Esophagus squamous epithelium (tissue), 5 donors: ENCODE measurements at regions not wholly inside any gene's neighbourhood (a gene's known extent, or its start where the extent isn't known, plus 50 kb on each side); places are given as distances from the start of the nearest gene placed in this dataset.

ENCODE experiments used
- DNase-seq: peaks from one replicate; lab custom pipeline; 2025; lab: John Stamatoyannopoulos, UW
- H3K27ac ChIP-seq, 4 donors: fragments of 200-600 bp; sonication (generic); one replicate each; pipeline ENCODE4 v1.5.1; 2016 to 2019; ENCODE audit warnings: mild to moderate bottlenecking in 1 of 4
- H3K27me3 ChIP-seq, 4 donors: fragments of 200-600 bp; sonication (generic); 1 replicate in 3 of 4; 2 replicates in 1 of 4; pipeline versions ENCODE4 v1.5.1 to v1.6.0; 2017 to 2021; ENCODE audit warnings: antibody characterized with exemption in 1 of 4
- H3K36me3 ChIP-seq, 3 donors: fragments of 200-600 bp; sonication (generic); one replicate each; pipeline ENCODE4 v1.5.1; 2016 to 2019
- H3K4me1 ChIP-seq, 3 donors: fragments of 200-600 bp; sonication (generic); one replicate each; pipeline ENCODE4 v1.5.1; 2017 to 2019
- H3K4me3 ChIP-seq, 4 donors: fragments of 200-600 bp; sonication (generic); 1 replicate in 3 of 4; 2 replicates in 1 of 4; pipeline ENCODE4 v1.5.1; 2016 to 2019; ENCODE audit warnings: mild to moderate bottlenecking in 2 of 4, moderate library complexity in 1 of 4
- H3K9me3 ChIP-seq, 3 donors: fragments of 200-600 bp; sonication (generic); one replicate each; pipeline ENCODE4 v1.5.1; 2016 to 2019
- CTCF ChIP-seq, 6 experiments: fragments of 450-650 bp in 4 of 6; fragments of 200-600 bp in 2 of 6; sonication (generic) in 2 of 6; IDR thresholded peaks; one replicate each; pipeline ENCODE4 v1.5.1; 2016 to 2019; ENCODE audit warnings: antibody characterized with exemption in 6 of 6, mild to moderate bottlenecking in 4 of 6, moderate library complexity in 4 of 6
- POLR2A ChIP-seq, 4 donors: fragments of 450-650 bp; IDR thresholded peaks; one replicate each; pipeline ENCODE4 v1.6.1; 2017; ENCODE audit warnings: antibody characterized with exemption in 4 of 4, mild to moderate bottlenecking in 4 of 4, moderate library complexity in 3 of 4
- WGBS, 2 donors: methylation state at CpG; one replicate each; pipeline ENCODE4 v1.1.5; 2018; 5-methylcytosine and 5-hydroxymethylcytosine counted together
- intact Hi-C: fragments of 100-400 bp; cut with DNase I; formaldehyde crosslinking; loops from one replicate; pipeline ENCODE4 v1.15.0; 2022
- donor health status: DM: yes; HTN: yes; CAD: no.

GRCh38 chr16:7160093-7160492, 172.6 kb upstream of the RBFOX1 start:
- Histone ChIP-seq H3K4me1 (no peaks in the 10 kb centered on the region), H3K27ac (no peak overlapping the region), H3K27me3 (no peaks in the 10 kb centered on the region), H3K4me3 (no peak overlapping the region), H3K9me3 (no peaks in the 10 kb centered on the region), H3K36me3 (no peaks in the 10 kb centered on the region)
- 59 to 65% methylated on average over 3 of the region's 3 CpGs for WGBS, 2 donors
- DNase-seq: no peak
- intact Hi-C loops: no loop called here
- TF ChIP-seq CTCF (IDR thresholded peaks at IDR 0.05) (no peak), POLR2A (IDR thresholded peaks at IDR 0.05) (no peak)

DNA sequence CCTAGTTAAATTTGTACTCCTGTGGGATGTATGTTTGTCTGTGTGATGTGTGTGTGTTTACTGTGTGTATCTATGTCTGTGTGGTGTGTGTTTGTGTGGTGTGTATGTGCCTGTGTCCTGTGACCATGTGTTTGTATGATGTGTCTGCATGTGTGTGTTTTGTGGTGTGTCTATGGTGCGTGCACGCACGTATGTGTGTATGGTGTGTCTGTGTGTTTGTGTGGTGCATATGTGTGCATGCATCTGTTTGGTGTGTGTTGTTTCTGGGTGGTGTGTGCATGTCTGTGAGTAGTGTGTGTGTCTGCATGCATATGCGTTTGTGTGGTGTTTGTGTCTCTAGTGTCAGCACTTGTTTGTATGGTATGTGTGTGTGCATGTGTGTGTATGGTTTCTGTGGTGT, 174.2 kb upstream of the RBFOX1 start:
- intact Hi-C loops: no loop called here
- no peak overlapping the region for H3K4me3 ChIP-seq
- H3K9me3 ChIP-seq: no peaks in the 10 kb centered on the region
- DNase-seq: no peak
- no peaks in the 10 kb centered on the region for H3K27me3 ChIP-seq
- TF ChIP-seq CTCF (IDR thresholded peaks at IDR 0.05): no peak
- TF ChIP-seq POLR2A (IDR thresholded peaks at IDR 0.05): no peak
- H3K4me1 ChIP-seq: no peaks in the 10 kb centered on the region
- H3K36me3 ChIP-seq: no peaks in the 10 kb centered on the region
- whole genome bisulfite sequencing, 2 donors: 90 to 97% methylated on average over 4 of the region's 4 CpGs
- no peak overlapping the region for H3K27ac ChIP-seq

GRCh38 chr16:7150230-7150629, 182.4 kb upstream of the RBFOX1 start:
- H3K36me3 ChIP-seq: no peaks in the 10 kb centered on the region
- no peak for DNase-seq
- 60 to 65% methylated on average over 7 of the region's 7 CpGs for WGBS, 2 donors
- H3K4me1 ChIP-seq: no peaks in the 10 kb centered on the region
- TF ChIP-seq POLR2A (IDR thresholded peaks at IDR 0.05) (no peak), CTCF (IDR thresholded peaks at IDR 0.05) (no peak)
- H3K27me3 ChIP-seq: no peaks in the 10 kb centered on the region
- intact Hi-C loops: no loop called here
- H3K27ac ChIP-seq: no peak overlapping the region
- H3K9me3 ChIP-seq: no peaks in the 10 kb centered on the region
- H3K4me3 ChIP-seq: no peak overlapping the region

GRCh38 chr16:7148606-7149005, 184.0 kb upstream of the RBFOX1 start:
- Histone ChIP-seq H3K27ac (no peak overlapping the region), H3K9me3 (no peaks in the 10 kb centered on the region), H3K4me1 (no peaks in the 10 kb centered on the region), H3K36me3 (no peaks in the 10 kb centered on the region), H3K4me3 (no peak overlapping the region), H3K27me3 (no peaks in the 10 kb centered on the region)
- 69% methylated on average over 6 of the region's 6 CpGs for WGBS, 2 donors
- DNase-seq: no peak
- intact Hi-C loops: no loop called here
- TF ChIP-seq POLR2A (IDR thresholded peaks at IDR 0.05) (no peak), CTCF (IDR thresholded peaks at IDR 0.05) (no peak)

- WGBS, 2 donors: 15 to 31% methylated on average over 4 to 5 of the region's 5 CpGs
- H3K36me3 ChIP-seq: no peaks in the 10 kb centered on the region
- H3K27ac ChIP-seq: no peak overlapping the region
- H3K4me1 ChIP-seq: peaks cover 0 to 3% (median 0%) of the 10 kb centered on the region in 3 donors
- H3K4me3 ChIP-seq: no peak overlapping the region
- no peaks in the 10 kb centered on the region for H3K27me3 ChIP-seq
- TF ChIP-seq CTCF (IDR thresholded peaks at IDR 0.05): no peak
- TF ChIP-seq POLR2A (IDR thresholded peaks at IDR 0.05): no peak
- no peaks in the 10 kb centered on the region for H3K9me3 ChIP-seq
- DNase-seq: no peak
- intact Hi-C loops: no loop called here
These were observed 191.7 kb upstream of the RBFOX1 start for GRCh38 chr16:7140899-7141298.
